Stimulated activated CD4-positive, alpha-beta T cell treated with anti-CD3 and anti-CD28 coated beads, Interleukin-2, amount 100 ng/mL, for 24 hours (primary cell): ENCODE measurements at regions not wholly inside any gene's neighbourhood (a gene's known extent, or its start where the extent isn't known, plus 50 kb on each side); places are given as distances from the start of the nearest gene placed in this dataset.

Source experiments
- DNase-seq, 2 donors: peaks; one replicate each; pipeline ENCODE4 v3.0.0-alpha.2; 2020

DNA sequence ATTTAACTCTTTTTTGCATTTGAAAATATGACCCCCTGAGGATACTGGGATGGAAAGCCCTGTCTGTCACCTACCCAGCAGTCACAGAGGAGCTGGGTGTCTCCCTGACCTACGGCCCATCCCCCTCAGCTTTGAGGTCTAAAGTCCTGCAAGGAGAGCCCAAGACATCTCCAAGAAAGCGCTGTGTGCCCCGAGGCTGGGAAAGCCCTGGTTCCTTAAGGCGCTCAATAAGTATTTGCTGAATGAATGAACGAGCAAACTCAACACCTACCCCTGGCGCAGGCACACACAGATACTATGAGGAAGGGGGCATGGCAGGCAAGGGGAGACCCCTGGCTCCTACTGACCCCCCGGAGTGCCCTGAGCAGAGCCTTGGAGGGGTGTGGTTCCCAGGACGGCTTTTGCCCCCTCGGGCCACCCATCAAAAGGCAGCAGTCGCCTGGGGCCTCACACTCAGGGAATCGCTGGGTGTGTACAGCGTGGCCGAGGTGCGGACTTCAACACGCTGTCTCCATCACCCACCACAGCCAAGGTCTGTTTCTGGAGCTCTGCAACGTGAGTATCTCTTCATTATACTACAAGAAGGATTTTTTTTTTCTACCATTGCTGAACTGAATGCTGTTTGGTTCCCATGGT is 211.6 kb downstream of the ERCC6L2 start:
- no peak for DNase-seq

DNA sequence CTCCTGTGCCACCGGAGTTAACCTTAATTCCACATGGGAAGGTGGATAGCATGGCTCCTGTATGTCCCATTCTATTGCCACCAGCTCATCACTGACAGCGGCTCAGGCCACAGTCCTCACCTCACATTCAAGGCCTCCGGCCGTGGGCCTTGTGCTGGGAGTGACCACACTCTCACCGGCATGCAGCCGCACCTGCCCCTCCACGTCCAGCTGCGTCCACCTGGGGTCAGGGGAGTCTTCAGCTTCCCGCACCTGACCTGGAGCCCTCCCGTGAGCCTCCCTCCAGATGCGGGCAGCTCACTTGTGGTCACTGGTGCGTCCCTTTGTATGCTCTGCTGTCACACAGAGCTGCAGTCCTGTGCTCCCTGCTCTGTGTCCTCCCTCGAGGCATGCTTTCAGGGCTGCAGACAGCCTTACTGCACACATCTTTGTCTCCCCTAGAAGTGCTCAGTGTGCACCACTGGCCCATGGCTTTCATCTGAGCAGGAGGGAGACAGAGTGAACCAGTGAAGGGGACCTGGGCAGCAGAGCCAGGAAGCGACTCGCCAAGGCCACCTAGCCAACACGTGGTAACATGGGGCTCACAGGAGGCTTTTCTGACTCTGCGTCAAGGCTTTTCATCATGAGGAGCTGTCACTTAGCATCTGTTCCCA is 210.1 kb downstream of the ERCC6L2 start:
- DNase-seq, result no peak

DNA sequence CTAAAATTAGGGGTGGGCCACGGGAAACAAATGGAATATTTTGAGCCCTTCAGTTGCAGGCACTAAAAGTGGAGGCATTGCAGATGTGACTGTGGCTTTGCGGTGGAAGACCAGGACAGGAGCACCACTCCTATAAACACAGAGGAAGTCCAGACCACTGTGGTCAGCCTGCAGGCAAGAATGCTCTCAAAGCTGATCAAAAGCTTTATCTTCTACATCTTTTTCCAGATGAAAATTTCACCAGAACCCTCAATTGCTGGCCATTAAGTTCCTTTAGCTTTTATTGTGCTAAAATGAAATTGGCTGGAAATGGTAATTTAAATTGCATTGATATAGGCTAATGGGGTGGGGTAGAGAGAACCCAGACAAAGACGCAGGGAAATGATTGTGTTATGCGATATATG is 208.8 kb downstream of the ERCC6L2 start:
- no peak for DNase-seq

DNA sequence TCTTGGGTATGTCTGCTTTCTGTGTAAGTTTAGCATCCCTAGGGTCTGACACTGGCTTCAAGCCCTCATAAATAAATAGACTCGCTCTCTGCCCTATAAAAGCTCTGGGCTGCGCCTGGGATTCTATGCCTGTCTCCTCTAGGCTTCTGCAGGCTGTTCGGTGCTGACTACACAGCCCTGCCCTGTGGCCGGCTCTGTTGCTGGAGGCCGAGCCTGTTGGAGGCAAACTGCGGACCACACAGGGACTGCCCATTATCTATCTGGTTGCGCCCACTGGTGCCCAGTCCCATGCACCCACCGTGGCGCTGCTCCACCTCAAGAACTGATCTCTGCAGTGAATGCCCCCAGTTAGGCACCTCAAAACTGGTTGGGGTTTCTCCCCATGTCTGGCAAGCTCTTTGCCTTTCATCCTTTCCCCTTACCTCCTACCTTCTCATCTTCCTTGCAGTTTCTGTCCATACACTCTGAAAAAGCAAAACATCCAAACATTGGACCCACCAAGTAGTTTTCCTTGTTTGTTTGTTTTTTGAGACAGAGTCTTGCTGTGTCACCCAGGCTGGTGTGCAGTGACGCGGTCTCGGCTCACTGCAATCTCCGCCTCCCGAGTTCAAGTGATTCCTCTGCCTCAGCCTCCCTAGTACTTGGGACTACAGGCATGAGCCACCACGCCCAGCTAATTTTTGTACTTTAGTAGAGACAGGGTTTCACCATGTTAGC is 207.2 kb downstream of the ERCC6L2 start:
- DNase-seq, result no peak

- no peak for DNase-seq
Observed at GRCh38 chr9:96080364-96080763, 204.9 kb downstream of the ERCC6L2 start.

DNA sequence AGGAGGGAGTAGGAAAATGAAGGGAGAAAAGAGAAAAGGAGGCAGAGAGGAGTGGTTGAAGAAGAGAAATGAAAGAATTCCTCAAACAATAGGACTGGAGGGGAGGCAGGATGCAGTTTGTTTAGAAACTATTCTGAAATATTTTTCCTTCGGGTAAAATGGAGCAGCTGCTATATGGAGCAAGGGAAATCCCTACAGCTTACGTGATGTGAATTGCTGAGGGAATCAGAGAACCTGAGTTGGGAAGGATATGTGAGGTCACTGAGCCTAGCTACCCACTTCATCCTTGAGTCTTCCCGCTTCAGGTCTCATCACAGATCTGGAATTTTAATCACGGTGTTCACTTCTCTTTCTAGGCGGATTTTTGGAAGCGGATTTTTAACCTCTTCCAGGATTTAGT is 204.3 kb downstream of the ERCC6L2 start:
- DNase-seq, result no peak

- no peak for DNase-seq
Observed at GRCh38 chr9:96078897-96079490, 203.5 kb downstream of the ERCC6L2 start.

DNA sequence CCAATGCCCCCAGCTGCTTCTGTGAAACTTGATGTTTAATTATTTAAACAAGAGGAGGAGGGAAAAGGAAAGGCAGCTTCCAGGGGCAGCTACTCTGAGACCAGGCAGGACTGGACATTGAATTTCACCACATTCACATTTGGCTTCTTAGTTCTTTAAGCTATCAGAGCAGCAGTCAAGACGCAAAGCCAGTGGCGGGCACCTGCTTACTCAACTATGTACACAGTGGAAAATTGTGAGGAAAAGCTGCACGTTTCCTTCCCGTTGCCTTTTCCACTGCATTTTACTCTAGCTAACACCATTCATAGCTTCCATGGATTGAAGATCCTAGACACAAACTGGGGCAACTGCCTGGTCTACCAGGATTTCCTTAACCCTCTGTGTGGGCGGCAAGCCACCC is 200.3 kb downstream of the ERCC6L2 start:
- no peak for DNase-seq

DNA sequence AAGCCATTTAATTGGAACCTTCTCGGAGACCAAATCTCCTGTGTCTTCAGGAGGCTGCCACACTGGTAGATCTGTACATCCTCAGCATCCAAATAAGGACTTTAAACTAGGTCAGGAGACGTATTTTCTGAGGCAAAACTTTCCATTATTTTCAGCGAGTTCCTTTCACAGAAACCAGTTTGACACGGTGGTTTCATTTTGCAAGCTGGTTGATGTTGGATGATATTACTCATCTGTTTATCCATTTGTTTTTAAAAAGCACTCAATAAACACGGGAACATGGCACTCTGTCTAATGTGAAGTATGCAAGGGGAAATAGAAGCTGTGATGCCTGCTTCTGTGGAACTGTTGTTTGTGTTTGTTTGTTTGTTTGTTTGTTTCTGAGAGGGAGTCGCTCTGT is 199.6 kb downstream of the ERCC6L2 start:
- no peak for DNase-seq

- DNase-seq, result no peak
Observed at GRCh38 chr9:96073531-96074480, 198.3 kb downstream of the ERCC6L2 start.

GRCh38 chr9:96072930-96073329 is 197.4 kb downstream of the ERCC6L2 start:
- no peak for DNase-seq

- no peak for DNase-seq
Observed at GRCh38 chr9:96071815-96072124, 196.3 kb downstream of the ERCC6L2 start.

- no peak for DNase-seq
Observed at GRCh38 chr9:96071076-96071814, 195.8 kb downstream of the ERCC6L2 start.

DNA sequence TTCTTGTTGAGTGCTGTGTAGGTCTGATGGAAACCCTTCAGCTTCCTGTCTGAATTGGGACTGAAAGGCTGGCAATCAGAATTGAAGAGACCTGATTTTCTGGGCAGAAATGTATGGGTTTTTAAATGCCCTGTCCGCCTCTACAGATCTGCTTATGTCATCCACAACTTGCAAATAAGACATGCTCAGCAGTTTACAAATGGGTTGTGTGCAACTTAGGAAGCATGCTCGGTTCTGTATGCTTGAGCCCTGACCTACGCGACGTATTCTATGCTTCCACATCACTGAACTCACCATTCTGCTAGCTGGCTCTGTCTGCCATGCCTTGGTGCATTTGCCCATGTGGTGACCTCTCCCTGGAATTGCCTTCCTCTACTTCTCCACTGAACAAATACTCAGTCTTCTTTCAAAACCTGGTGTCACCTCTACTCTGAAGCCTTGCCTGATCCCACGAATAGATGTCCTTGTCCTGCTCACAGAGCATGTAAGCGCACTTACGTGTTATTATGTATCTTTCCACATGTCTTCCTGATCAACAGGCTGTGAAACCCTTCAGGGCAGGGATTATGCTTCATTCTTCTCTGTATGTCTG is 194.2 kb downstream of the ERCC6L2 start:
- DNase-seq, result no peak

DNA sequence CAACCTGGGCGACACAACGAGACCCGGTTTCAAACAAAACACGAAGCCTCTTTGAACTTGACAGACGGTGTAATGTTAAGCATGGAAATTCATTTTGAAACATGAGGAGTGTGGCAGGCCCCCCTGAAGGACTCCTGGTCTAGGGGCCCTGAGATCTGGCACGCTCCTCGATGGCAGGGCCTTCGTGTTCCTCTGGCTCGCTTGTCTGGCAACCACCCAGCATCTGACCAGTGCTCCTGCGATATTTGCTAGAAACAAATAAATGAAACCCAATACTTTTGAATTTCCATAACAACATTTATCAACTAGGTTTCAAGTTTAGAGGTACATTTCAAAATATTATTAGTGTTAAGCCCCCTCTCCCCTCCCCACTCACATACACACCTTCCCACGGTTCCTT is 193.0 kb downstream of the ERCC6L2 start:
- DNase-seq, result no peak

- DNase-seq, result no peak
Observed at GRCh38 chr9:96067600-96067999, 192.1 kb downstream of the ERCC6L2 start.

GRCh38 chr9:96067004-96067403 is 191.5 kb downstream of the ERCC6L2 start:
- no peak for DNase-seq

- DNase-seq, result no peak
Observed at GRCh38 chr9:96065482-96066251, 190.2 kb downstream of the ERCC6L2 start.

DNA sequence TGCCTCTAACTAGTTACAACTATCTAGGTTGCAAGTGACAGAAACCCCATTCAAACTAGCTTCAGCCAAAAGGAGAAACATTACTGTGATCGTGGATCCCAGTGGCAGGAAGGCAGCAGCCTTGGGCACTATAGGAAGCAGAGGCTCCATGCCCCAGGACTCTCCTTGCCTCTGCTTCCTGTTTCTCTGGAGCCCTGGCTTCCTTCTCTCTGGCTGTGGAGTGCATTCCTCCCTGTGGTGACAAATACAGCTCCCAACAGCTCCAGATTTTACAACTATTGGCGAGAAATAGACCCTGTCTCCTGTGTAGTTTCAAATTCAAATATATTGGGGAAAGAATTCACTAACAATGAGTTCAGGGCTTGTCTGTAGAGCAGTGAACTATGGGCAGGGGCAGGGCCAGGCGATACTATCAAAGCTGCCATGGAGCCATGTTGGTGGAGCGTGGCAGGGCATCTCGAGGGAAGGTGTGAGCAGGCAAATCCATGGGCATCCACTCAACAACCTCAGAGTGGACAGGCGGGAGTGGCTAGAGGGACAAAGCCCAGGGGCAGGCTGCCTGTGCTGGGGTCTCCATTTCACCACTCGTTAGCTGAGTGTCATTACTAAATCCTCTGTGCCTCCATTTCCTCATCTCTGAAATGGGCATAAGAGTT is 189.5 kb downstream of the ERCC6L2 start:
- DNase-seq, result no peak

DNA sequence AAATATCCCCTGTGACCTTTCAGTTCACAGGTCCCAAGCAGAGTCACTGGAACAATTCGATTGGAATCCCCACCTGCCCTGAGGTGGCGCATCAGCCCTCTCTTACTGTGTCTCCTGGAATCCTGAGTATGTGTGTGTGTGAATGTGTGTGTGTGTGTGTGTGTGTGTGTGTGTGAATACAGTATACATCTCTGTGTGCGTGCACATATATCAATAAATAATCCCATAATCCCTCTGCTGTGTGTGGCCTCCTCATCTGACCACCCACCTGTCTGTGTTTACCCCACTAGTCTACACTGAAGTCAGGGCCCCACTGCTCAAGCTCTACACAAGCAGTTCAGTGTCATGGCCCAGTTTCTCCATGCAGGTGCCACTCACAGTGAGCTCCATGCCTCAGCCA is 187.4 kb downstream of the ERCC6L2 start:
- DNase-seq, result no peak
